Glutamatergic neuron (in vitro differentiated cells): ENCODE measurements at regions not wholly inside any gene's neighbourhood (a gene's known extent, or its start where the extent isn't known, plus 50 kb on each side); places are given as distances from the start of the nearest gene placed in this dataset.

Source experiments
- DNase-seq: peaks from one replicate; pipeline ENCODE4 v3.0.0; 2022
- H3K27ac Mint-ChIP-seq: one replicate; pipeline ENCODE4 v1.8.0; 2020; ENCODE audit warnings: mild to moderate bottlenecking, mixed read lengths, inconsistent platforms; ENCODE audit not compliant: unreplicated experiment
- H3K27me3 Mint-ChIP-seq: one replicate; pipeline ENCODE4 v1.8.0; 2020; ENCODE audit warnings: mild to moderate bottlenecking, moderate library complexity, mixed read lengths, inconsistent platforms; ENCODE audit not compliant: unreplicated experiment
- H3K36me3 Mint-ChIP-seq: one replicate; pipeline ENCODE4 v1.8.0; 2020; ENCODE audit warnings: mild to moderate bottlenecking, mixed read lengths, inconsistent platforms; ENCODE audit not compliant: unreplicated experiment
- H3K4me1 Mint-ChIP-seq: one replicate; pipeline ENCODE4 v1.8.0; 2020; ENCODE audit warnings: mild to moderate bottlenecking, low read depth, mixed read lengths, inconsistent platforms; ENCODE audit not compliant: unreplicated experiment
- H3K4me3 Mint-ChIP-seq: one replicate; pipeline ENCODE4 v1.8.0; 2020; ENCODE audit warnings: mild to moderate bottlenecking, mixed read lengths, inconsistent platforms; ENCODE audit not compliant: unreplicated experiment
- H3K9me3 Mint-ChIP-seq: one replicate; pipeline ENCODE4 v1.8.0; 2020; ENCODE audit warnings: mild to moderate bottlenecking, moderate library complexity, mixed read lengths, inconsistent platforms; ENCODE audit not compliant: unreplicated experiment
- TF ChIP-seq, protein P1 (sequence below): fragments of 200-600 bp; sonication (generic); IDR thresholded peaks from one replicate; pipeline ENCODE4 v1.5.0; 2021; ENCODE audit not compliant: partially characterized antibody, unreplicated experiment

- no peak overlapping the region for H3K4me3 Mint-ChIP-seq
- DNase-seq = no peak
- no peaks in the 10 kb centered on the region for H3K9me3 Mint-ChIP-seq
- TF ChIP-seq, protein P1, sequence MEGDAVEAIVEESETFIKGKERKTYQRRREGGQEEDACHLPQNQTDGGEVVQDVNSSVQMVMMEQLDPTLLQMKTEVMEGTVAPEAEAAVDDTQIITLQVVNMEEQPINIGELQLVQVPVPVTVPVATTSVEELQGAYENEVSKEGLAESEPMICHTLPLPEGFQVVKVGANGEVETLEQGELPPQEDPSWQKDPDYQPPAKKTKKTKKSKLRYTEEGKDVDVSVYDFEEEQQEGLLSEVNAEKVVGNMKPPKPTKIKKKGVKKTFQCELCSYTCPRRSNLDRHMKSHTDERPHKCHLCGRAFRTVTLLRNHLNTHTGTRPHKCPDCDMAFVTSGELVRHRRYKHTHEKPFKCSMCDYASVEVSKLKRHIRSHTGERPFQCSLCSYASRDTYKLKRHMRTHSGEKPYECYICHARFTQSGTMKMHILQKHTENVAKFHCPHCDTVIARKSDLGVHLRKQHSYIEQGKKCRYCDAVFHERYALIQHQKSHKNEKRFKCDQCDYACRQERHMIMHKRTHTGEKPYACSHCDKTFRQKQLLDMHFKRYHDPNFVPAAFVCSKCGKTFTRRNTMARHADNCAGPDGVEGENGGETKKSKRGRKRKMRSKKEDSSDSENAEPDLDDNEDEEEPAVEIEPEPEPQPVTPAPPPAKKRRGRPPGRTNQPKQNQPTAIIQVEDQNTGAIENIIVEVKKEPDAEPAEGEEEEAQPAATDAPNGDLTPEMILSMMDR = no peak
- H3K36me3 Mint-ChIP-seq = no peaks in the 10 kb centered on the region
- no peaks in the 10 kb centered on the region for H3K27me3 Mint-ChIP-seq
- no peaks in the 10 kb centered on the region for H3K4me1 Mint-ChIP-seq
- H3K27ac Mint-ChIP-seq = no peak overlapping the region
Measured at GRCh38 chr6:8672882-8673281, 237.5 kb upstream of the SLC35B3 start.

GRCh38 chr6:8670792-8671191 lies 235.4 kb upstream of the SLC35B3 start:
- no peak for DNase-seq
- Mint-ChIP-seq H3K36me3 (no peaks in the 10 kb centered on the region), H3K4me1 (no peaks in the 10 kb centered on the region), H3K9me3 (no peaks in the 10 kb centered on the region), H3K4me3 (no peak overlapping the region), H3K27me3 (no peaks in the 10 kb centered on the region), H3K27ac (no peak overlapping the region)
- TF ChIP-seq, protein P1 = no peak

GRCh38 chr6:8664700-8665099 lies 229.4 kb upstream of the SLC35B3 start:
- TF ChIP-seq, protein P1 = no peak
- no peaks in the 10 kb centered on the region for H3K27me3 Mint-ChIP-seq
- no peaks in the 10 kb centered on the region for H3K36me3 Mint-ChIP-seq

DNA sequence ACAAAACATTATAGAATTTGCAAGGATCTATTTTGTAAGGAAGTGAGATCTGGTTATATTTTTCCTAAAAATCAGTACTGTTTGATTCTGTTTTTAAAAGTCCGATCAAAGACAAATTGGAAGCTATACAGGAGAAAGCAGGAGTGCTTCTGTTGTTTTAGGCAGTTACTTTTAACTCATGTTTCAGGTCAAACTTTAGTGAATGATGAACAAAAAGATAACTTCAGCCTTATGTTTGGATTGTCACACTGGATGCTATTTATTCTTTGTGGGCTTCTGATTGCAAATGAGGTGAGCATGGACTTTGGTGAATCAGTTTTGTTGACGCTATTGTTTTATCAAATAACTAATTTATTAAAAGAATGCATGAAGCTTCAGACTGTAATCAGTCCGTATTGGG lies 228.7 kb upstream of the SLC35B3 start:
- no peaks in the 10 kb centered on the region for H3K9me3 Mint-ChIP-seq
- H3K27ac Mint-ChIP-seq = no peak overlapping the region
- H3K36me3 Mint-ChIP-seq = no peaks in the 10 kb centered on the region
- TF ChIP-seq, protein P1 = no peak
- H3K4me1 Mint-ChIP-seq = no peaks in the 10 kb centered on the region
- no peaks in the 10 kb centered on the region for H3K27me3 Mint-ChIP-seq
- no peak overlapping the region for H3K4me3 Mint-ChIP-seq
- no peak for DNase-seq

More at GRCh38 chr6:8664700-8665099, 229.4 kb upstream of the SLC35B3 start:
- no peak overlapping the region for H3K4me3 Mint-ChIP-seq
- no peaks in the 10 kb centered on the region for H3K9me3 Mint-ChIP-seq
- no peak for DNase-seq
- no peak overlapping the region for H3K27ac Mint-ChIP-seq
- H3K4me1 Mint-ChIP-seq = no peaks in the 10 kb centered on the region

DNA sequence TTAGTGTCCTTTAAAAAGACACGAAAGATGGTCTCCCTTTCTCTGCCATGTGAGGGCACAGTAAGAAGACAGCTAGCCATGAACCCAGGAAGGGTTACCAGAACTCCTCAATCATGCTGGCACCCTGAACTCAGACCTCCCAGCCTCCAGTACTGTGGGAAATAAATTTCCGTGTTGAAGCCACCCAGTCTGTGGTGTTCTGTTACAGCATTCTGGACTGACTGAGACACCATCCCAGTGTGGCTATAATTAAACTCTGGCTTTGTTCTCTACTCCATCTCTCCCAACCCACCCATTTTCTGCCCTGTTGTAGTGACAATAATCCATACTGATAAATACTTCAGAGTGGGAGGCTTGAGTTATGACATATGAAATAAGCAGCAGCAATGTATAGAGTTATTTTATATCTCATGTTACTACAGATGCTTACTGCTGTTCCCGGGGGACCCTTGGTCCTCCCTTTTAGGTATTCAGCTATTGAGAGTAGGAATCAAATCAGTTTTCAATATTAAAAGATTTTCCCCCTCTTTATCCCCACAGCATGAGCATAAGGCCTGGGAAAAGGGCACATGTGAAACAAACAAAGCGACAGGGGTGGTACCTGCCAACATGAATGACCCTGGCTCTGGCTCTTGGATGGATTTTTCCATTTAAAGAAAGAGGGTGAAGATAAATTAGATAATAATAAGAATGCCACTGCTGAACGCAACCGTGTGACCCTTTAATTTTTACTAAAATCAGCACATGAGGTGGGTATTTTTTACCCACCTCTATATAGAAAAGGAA lies 224.3 kb upstream of the SLC35B3 start:
- DNase-seq = no peak
- TF ChIP-seq, protein P1 = no peak
- H3K27ac Mint-ChIP-seq = no peak overlapping the region
- peaks cover 2% of the 10 kb centered on the region for H3K9me3 Mint-ChIP-seq
- H3K4me3 Mint-ChIP-seq = no peak overlapping the region
- H3K4me1 Mint-ChIP-seq = peaks cover 11% of the 10 kb centered on the region
- no peaks in the 10 kb centered on the region for H3K27me3 Mint-ChIP-seq
- no peaks in the 10 kb centered on the region for H3K36me3 Mint-ChIP-seq
